ENCODE measurements at regions not wholly inside any gene's neighbourhood (a gene's known extent, or its start where the extent isn't known, plus 50 kb on each side); places are given as distances from the start of the nearest gene placed in this dataset.

- Histone ChIP-seq H3K36me3 (ENCODE audit: control insufficient read depth in 1 of 2, insufficient read depth in 2 of 2, low read length in 2 of 2) (no peaks in the 10 kb centered on the region), H2AFZ (ENCODE audit: low read depth, low read length, poor library complexity, severe bottlenecking) (no peak overlapping the region), H3K4me2 (ENCODE audit: low read length) (no peak overlapping the region), H3K9me2 (ENCODE audit: insufficient read depth) (no peaks in the 10 kb centered on the region), H3K4me1 (ENCODE audit: control insufficient read depth in 1 of 2, insufficient read depth in 2 of 2, low read length in 2 of 2) (no peaks in the 10 kb centered on the region), H3K9me3 (ENCODE audit: control insufficient read depth in 1 of 2, insufficient read depth in 1 of 2, low read depth in 1 of 2, low read length in 2 of 2) (no peaks in the 10 kb centered on the region; a peak in 1 of 4 replicates), H3K9ac (ENCODE audit: low read length) (no peak overlapping the region), H3K27ac (ENCODE audit: low read depth, low read length) (no peak overlapping the region), H3K27me3 (ENCODE audit: insufficient read depth, low read length) (no peaks in the 10 kb centered on the region), H3K4me3 (replicated peaks in 1 of 2; ENCODE audit: low read depth in 1 of 2, low read length in 2 of 2) (no peak overlapping the region), H3K79me2 (ENCODE audit: insufficient read depth, low read length) (no peaks in the 10 kb centered on the region), H4K20me1 (ENCODE audit: insufficient read depth) (no peaks in the 10 kb centered on the region)
- intact Hi-C loops (cut with micrococcal nuclease) = no loop called here
- ChIA-PET CTCF (no interaction called here), POLR2A (no interaction called here), RAD21 (ENCODE audit: low non-redundant PET in 1 of 2, low total read pairs in 2 of 2, uncharacterized antibody in 2 of 2, unreplicated experiment in 2 of 2) (no interaction called here)
- DNase-seq (ENCODE audit: low read depth, low spot score) (no peak), ATAC-seq (no peak)
- no TSS peak for BruUV-seq (replicated peaks)
- TF ChIP-seq ZFX (IDR thresholded peaks at IDR 0.05) (no peak), CBX3 (IDR thresholded peaks at IDR 0.05; ENCODE audit: low read depth) (no peak), POLR2AphosphoS5 (IDR thresholded peaks at IDR 0.05; ENCODE audit: low read depth, low read length) (no peak), YY1 (IDR thresholded peaks at IDR 0.05; ENCODE audit: extremely low read depth, insufficient replicate concordance, low read depth, low read length) (no peak)
- TF ChIP-seq, protein P1, sequence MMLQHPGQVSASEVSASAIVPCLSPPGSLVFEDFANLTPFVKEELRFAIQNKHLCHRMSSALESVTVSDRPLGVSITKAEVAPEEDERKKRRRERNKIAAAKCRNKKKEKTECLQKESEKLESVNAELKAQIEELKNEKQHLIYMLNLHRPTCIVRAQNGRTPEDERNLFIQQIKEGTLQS (IDR thresholded peaks at IDR 0.05) = no peak
These were observed 89.2 kb upstream of the INHBA start for GRCh38 chr7:41792120-41792519.

- H4K20me1 ChIP-seq (ENCODE audit: insufficient read depth) = no peaks in the 10 kb centered on the region
- no peak overlapping the region for H3K27ac ChIP-seq (ENCODE audit: low read depth, low read length)
- H3K4me3 ChIP-seq (replicated peaks in 1 of 2; ENCODE audit: low read depth in 1 of 2, low read length in 2 of 2) = no peak overlapping the region
- H3K36me3 ChIP-seq (ENCODE audit: control insufficient read depth in 1 of 2, insufficient read depth in 2 of 2, low read length in 2 of 2) = no peaks in the 10 kb centered on the region
- H3K9ac ChIP-seq (ENCODE audit: low read length) = no peak overlapping the region
- no peaks in the 10 kb centered on the region; a peak in 1 of 4 replicates for H3K9me3 ChIP-seq (ENCODE audit: control insufficient read depth in 1 of 2, insufficient read depth in 1 of 2, low read depth in 1 of 2, low read length in 2 of 2)
- no peaks in the 10 kb centered on the region for H3K9me2 ChIP-seq (ENCODE audit: insufficient read depth)
- no peak overlapping the region for H3K4me2 ChIP-seq (ENCODE audit: low read length)
- TF ChIP-seq POLR2AphosphoS5 (IDR thresholded peaks at IDR 0.05; ENCODE audit: low read depth, low read length) (no peak), REST (IDR thresholded peaks at IDR 0.05; ENCODE audit: low read depth) (no peak), JUND (IDR thresholded peaks at IDR 0.05) (no peak), CEBPB (IDR thresholded peaks at IDR 0.05; ENCODE audit: low read depth) (no peak), TCF7L2 (IDR thresholded peaks at IDR 0.05; ENCODE audit: borderline replicate concordance, extremely low read depth, insufficient read depth, insufficient read length) (no peak), SP1 (IDR thresholded peaks at IDR 0.05; ENCODE audit: low read depth) (no peak)
- TF ChIP-seq, protein P1 (IDR thresholded peaks at IDR 0.05) = no peak
- H3K27me3 ChIP-seq (ENCODE audit: insufficient read depth, low read length) = no peaks in the 10 kb centered on the region
- DNase-seq (ENCODE audit: low read depth, low spot score) = no peak
- no peak overlapping the region for H2AFZ ChIP-seq (ENCODE audit: low read depth, low read length, poor library complexity, severe bottlenecking)
- intact Hi-C loops (cut with micrococcal nuclease) = no loop called here
- no peak for ATAC-seq
- CTCF ChIA-PET = no interaction called here
- no TSS peak for BruUV-seq (replicated peaks)
- no peaks in the 10 kb centered on the region for H3K79me2 ChIP-seq (ENCODE audit: insufficient read depth, low read length)
- RAD21 ChIA-PET (ENCODE audit: low non-redundant PET in 1 of 2, low total read pairs in 2 of 2, uncharacterized antibody in 2 of 2, unreplicated experiment in 2 of 2) = no interaction called here
- POLR2A ChIA-PET = no interaction called here
- no peaks in the 10 kb centered on the region for H3K4me1 ChIP-seq (ENCODE audit: control insufficient read depth in 1 of 2, insufficient read depth in 2 of 2, low read length in 2 of 2)
These were observed 85.7 kb upstream of the INHBA start for GRCh38 chr7:41788556-41788955.
